ENCODE measurements at regions not wholly inside any gene's neighbourhood (a gene's known extent, or its start where the extent isn't known, plus 50 kb on each side); places are given as distances from the start of the nearest gene placed in this dataset.

DNA sequence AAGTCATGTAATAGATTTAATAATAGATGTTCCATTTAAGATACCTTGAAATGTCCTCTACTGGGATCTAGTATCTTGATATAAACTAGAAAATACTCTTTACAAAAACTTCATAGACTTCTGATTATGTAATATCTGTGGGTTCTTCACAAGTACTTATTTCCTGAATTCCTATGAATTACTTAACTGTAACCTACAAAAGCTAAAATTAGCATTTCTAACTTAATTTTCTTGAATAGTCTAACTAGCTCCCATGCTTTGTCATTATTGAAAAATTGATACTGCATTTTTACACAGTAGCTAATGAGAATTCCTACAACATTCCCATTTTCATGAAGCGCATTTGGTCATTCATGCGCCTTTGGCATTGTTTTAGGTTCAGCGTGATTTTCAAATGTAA, 1828.2 kb downstream of the MAT2B start:
- H3K4me2 ChIP-seq (ENCODE audit: low read length): no peak overlapping the region
- H3K4me1 ChIP-seq (ENCODE audit: control insufficient read depth, insufficient read depth, low read length): no peaks in the 10 kb centered on the region
- H3K36me3 ChIP-seq (ENCODE audit: insufficient read depth, low read length): no peaks in the 10 kb centered on the region
- no peaks in the 10 kb centered on the region for H3K27me3 ChIP-seq (ENCODE audit: control insufficient read depth, insufficient read depth, low read length)
- H3K9me3 ChIP-seq (replicated peaks; ENCODE audit: low read length): peaks cover 4% of the 10 kb centered on the region
- H3K9ac ChIP-seq (ENCODE audit: low read depth, low read length): no peak overlapping the region
- no peak overlapping the region for H3K4me3 ChIP-seq (ENCODE audit: low read length)

DNA sequence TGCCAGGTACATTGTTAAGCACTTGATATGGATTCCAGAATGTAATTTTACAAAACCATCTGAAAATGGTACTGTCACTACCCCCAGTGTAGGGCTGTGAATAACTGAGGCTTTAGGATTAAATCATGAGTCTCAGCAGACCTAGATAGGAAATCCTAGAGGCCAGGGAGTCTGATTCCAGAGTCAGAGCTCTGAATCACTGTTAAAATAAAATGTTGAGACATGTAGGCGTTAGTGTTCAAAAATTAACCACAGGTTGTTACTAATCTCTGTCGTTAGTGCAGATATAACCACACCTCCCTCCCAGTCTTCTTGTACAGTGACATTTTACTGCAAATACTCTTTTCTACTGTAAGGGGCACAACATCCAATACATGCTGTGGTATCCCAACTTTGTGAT, 1828.8 kb downstream of the MAT2B start:
- Histone ChIP-seq H3K4me2 (ENCODE audit: low read length) (no peak overlapping the region), H3K9ac (ENCODE audit: low read depth, low read length) (no peak overlapping the region), H3K27me3 (ENCODE audit: control insufficient read depth, insufficient read depth, low read length) (no peaks in the 10 kb centered on the region), H3K9me3 (replicated peaks; ENCODE audit: low read length) (peaks cover 4% of the 10 kb centered on the region), H3K4me3 (ENCODE audit: low read length) (no peak overlapping the region), H3K4me1 (ENCODE audit: control insufficient read depth, insufficient read depth, low read length) (no peaks in the 10 kb centered on the region), H3K36me3 (ENCODE audit: insufficient read depth, low read length) (no peaks in the 10 kb centered on the region)

DNA sequence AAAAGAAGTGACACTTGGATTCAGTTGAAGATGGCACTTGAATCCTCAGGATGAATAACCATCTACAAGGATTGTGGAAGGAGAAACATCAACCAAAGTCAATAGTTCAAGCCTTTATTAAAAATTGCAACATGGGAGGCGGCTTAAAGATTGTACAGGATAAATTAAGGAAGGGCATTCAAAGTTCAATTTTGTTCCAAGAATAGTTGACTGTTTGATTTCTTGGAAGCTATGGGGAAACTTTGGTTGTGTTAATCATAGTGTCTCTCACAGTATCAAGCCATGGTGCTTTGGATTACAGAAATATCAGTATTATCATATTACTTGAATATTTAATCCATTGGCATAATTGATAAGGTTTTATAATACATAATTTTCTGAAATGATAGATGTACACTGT, 1844.3 kb downstream of the MAT2B start:
- Histone ChIP-seq H3K9me3 (replicated peaks; ENCODE audit: low read length) (peaks cover 9% of the 10 kb centered on the region), H3K9ac (ENCODE audit: low read depth, low read length) (no peak overlapping the region), H3K27me3 (ENCODE audit: control insufficient read depth, insufficient read depth, low read length) (no peaks in the 10 kb centered on the region), H3K4me1 (ENCODE audit: control insufficient read depth, insufficient read depth, low read length) (no peaks in the 10 kb centered on the region), H3K36me3 (ENCODE audit: insufficient read depth, low read length) (no peaks in the 10 kb centered on the region), H3K4me2 (ENCODE audit: low read length) (no peak overlapping the region), H3K4me3 (ENCODE audit: low read length) (no peak overlapping the region)

DNA sequence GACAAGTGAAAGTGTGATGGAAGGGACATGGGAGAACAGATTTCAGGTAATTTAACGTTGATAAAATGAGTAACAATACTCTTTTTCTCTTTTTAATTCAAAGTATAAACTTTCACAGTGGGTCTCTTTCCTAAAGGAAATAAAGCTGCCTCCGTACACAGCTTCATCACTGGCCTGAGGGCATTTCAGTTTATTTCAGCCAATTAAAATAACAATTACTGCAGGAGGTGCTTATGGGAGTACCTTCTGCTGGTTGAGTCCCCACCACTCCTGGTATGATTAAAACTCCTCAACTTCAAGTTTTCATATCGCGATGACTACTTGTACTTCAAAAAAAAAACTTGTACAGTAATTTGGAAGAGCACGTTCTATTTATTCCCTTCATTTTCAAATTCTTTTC, 1845.9 kb downstream of the MAT2B start:
- H3K27me3 ChIP-seq (ENCODE audit: control insufficient read depth, insufficient read depth, low read length): no peaks in the 10 kb centered on the region
- peaks cover 4% of the 10 kb centered on the region for H3K9me3 ChIP-seq (replicated peaks; ENCODE audit: low read length)
- no peaks in the 10 kb centered on the region for H3K4me1 ChIP-seq (ENCODE audit: control insufficient read depth, insufficient read depth, low read length)
- no peak overlapping the region for H3K4me2 ChIP-seq (ENCODE audit: low read length)
- H3K36me3 ChIP-seq (ENCODE audit: insufficient read depth, low read length): no peaks in the 10 kb centered on the region
- no peak overlapping the region for H3K4me3 ChIP-seq (ENCODE audit: low read length)
- no peak overlapping the region for H3K9ac ChIP-seq (ENCODE audit: low read depth, low read length)

DNA sequence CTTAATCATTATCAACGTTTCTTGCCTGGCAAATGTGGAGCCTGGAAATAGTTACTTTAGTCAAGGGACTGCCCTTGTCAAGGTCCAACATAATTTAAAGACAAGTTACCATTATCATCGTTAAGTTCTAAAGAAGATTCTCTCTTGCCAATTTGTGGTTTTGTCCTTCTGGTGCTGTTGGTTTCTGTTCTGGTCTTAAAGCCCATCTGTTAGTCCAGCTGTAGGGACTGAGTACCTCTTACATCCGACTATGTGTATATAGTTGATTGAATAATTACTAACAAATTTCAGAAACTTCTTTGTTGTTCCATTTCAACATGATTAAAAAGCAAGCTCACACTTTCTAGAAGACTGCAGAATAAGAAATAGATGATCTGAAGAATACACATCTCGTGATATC, 1854.9 kb downstream of the MAT2B start:
- Histone ChIP-seq H3K4me3 (ENCODE audit: low read length) (no peak overlapping the region), H3K36me3 (ENCODE audit: insufficient read depth, low read length) (no peaks in the 10 kb centered on the region), H3K4me2 (ENCODE audit: low read length) (no peak overlapping the region), H3K27me3 (ENCODE audit: control insufficient read depth, insufficient read depth, low read length) (no peaks in the 10 kb centered on the region), H3K9ac (ENCODE audit: low read depth, low read length) (no peak overlapping the region), H3K9me3 (replicated peaks; ENCODE audit: low read length) (peaks cover 11% of the 10 kb centered on the region), H3K4me1 (ENCODE audit: control insufficient read depth, insufficient read depth, low read length) (no peaks in the 10 kb centered on the region)

DNA sequence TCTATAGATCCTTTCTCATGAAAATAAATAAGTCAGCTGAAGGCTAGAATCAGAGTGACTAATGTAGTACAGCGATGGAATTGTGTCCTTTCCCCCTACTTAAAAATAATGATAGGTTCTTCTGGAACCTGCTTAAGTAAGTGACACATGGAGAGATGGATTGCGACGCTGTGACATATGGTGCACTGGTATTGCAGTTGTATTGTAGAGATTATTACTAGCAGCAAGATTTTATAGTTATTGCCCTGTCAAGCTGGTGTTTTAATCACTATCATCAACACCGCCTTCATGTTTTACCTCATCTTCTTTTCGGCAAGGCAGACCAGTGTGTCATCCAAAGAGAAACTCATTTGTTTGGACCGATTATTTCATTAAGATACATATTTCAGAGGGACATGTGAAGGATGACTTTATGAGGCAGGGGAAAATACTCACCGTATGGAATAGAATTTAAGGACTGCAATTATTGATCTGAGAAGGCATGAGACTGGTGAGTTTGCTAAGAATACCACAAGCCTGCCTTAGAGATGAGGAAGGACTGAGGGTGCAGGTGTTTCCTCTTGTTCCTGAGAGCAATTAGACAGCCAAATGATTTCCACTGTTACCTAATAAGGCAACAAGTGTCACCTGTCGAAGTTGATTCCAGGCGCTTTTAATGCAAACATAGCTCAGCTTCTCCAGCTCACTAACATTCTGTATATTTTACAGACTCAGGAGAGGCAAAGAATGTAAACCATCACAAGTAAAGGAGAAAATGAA, 1855.5 kb downstream of the MAT2B start:
- Histone ChIP-seq H3K4me3 (ENCODE audit: low read length) (no peak overlapping the region), H3K27me3 (ENCODE audit: control insufficient read depth, insufficient read depth, low read length) (no peaks in the 10 kb centered on the region), H3K9me3 (replicated peaks; ENCODE audit: low read length) (peaks cover 11% of the 10 kb centered on the region), H3K4me1 (ENCODE audit: control insufficient read depth, insufficient read depth, low read length) (no peaks in the 10 kb centered on the region), H3K36me3 (ENCODE audit: insufficient read depth, low read length) (no peaks in the 10 kb centered on the region), H3K4me2 (ENCODE audit: low read length) (no peak overlapping the region), H3K9ac (ENCODE audit: low read depth, low read length) (no peak overlapping the region)

DNA sequence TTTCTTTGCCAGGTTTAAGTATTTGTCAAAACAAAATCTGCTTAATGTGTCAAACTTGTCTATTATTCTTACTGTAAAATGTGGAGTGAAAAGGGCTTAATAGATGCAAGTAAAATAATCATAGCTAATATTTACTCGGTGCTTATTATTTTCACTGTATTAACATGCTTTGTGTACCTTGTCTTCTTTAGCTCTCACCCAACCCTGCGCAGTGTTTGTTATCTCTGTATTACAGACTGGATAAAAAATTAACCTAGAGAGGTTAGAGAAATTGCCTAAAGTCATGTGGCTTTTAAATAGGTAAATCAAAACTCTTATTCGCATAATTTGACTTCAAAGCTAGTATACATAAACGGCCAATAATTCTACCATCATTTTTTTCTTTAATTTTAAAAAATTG, 1864.8 kb downstream of the MAT2B start:
- H3K4me1 ChIP-seq (ENCODE audit: control insufficient read depth, insufficient read depth, low read length): no peaks in the 10 kb centered on the region

DNA sequence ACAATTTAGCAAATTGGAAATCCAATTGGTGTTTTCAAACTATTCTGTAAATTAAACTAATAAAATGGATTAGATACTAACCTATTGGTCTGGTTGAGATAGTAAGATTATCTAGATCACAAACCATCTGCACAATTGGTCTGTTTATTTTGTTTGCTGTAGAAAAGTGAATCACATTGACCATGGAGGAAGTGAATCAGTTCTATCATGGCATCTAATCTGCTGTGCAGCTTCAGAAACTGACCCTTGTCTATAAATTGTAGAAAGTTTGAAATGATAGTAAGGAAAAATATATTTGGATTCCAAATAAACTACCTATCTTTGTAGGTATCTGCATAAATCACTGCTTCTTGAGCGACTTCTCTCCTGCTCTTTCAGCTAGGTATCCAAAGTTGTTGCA, 1865.4 kb downstream of the MAT2B start:
- no peaks in the 10 kb centered on the region for H3K36me3 ChIP-seq (ENCODE audit: insufficient read depth, low read length)
- H3K9ac ChIP-seq (ENCODE audit: low read depth, low read length): no peak overlapping the region
- H3K27me3 ChIP-seq (ENCODE audit: control insufficient read depth, insufficient read depth, low read length): no peaks in the 10 kb centered on the region
- no peak overlapping the region for H3K4me3 ChIP-seq (ENCODE audit: low read length)
- H3K4me2 ChIP-seq (ENCODE audit: low read length): no peak overlapping the region
- no peaks in the 10 kb centered on the region for H3K4me1 ChIP-seq (ENCODE audit: control insufficient read depth, insufficient read depth, low read length)
- H3K9me3 ChIP-seq (replicated peaks; ENCODE audit: low read length): no peaks in the 10 kb centered on the region

More for the DNA sequence above, 1864.8 kb downstream of the MAT2B start:
- H3K9me3 ChIP-seq (replicated peaks; ENCODE audit: low read length): no peaks in the 10 kb centered on the region
- H3K4me2 ChIP-seq (ENCODE audit: low read length): no peak overlapping the region
- no peak overlapping the region for H3K4me3 ChIP-seq (ENCODE audit: low read length)
- no peaks in the 10 kb centered on the region for H3K36me3 ChIP-seq (ENCODE audit: insufficient read depth, low read length)
- H3K27me3 ChIP-seq (ENCODE audit: control insufficient read depth, insufficient read depth, low read length): no peaks in the 10 kb centered on the region
- H3K9ac ChIP-seq (ENCODE audit: low read depth, low read length): no peak overlapping the region

DNA sequence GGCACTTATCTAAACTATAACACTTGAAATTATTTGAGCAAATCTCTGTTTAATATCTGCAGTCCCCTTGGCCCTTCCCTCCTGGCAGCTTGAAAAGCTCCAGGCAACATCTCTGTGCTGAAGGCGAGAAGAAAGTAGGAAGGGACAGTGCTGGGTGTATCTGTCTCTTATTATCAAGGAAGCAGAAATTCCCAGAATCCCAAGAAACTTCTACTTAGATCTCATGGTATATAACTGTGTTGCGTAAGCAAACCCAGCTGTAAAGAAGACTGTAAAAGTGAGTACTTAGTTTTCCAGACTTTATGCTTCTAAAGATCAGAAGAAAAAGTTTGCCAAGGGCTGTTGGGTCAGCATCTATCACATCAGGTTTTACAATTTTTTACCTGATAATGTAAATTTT, 1869.8 kb downstream of the MAT2B start:
- no peaks in the 10 kb centered on the region for H3K36me3 ChIP-seq (ENCODE audit: insufficient read depth, low read length)
- no peaks in the 10 kb centered on the region for H3K27me3 ChIP-seq (ENCODE audit: control insufficient read depth, insufficient read depth, low read length)
- no peaks in the 10 kb centered on the region for H3K9me3 ChIP-seq (replicated peaks; ENCODE audit: low read length)
- H3K4me3 ChIP-seq (ENCODE audit: low read length): no peak overlapping the region
- no peak overlapping the region for H3K4me2 ChIP-seq (ENCODE audit: low read length)
- H3K4me1 ChIP-seq (ENCODE audit: control insufficient read depth, insufficient read depth, low read length): no peaks in the 10 kb centered on the region
- H3K9ac ChIP-seq (ENCODE audit: low read depth, low read length): no peak overlapping the region

DNA sequence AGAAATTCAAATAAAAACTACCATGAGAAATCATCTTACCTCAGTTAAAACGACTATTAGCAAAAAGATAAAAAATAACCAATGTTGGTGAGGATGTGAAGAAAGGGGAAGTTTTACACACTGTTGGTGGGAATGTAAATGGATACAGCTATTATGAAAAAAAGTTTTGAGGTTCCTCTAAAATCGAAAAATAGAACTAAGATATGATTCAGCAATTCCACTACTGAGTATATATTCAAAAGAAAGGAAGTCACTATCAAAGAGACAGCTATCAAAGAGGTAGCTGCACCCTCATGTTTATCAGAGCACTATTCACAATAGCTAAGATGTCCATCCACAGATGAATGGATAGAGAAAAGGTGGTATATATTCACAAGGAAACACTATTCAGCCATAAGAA, 1888.4 kb downstream of the MAT2B start:
- H3K9ac ChIP-seq (ENCODE audit: low read depth, low read length): no peak overlapping the region
- peaks cover 2% of the 10 kb centered on the region for H3K9me3 ChIP-seq (replicated peaks; ENCODE audit: low read length)
- no peaks in the 10 kb centered on the region for H3K36me3 ChIP-seq (ENCODE audit: insufficient read depth, low read length)
- no peak overlapping the region for H3K4me3 ChIP-seq (ENCODE audit: low read length)
- H3K4me1 ChIP-seq (ENCODE audit: control insufficient read depth, insufficient read depth, low read length): no peaks in the 10 kb centered on the region
- no peaks in the 10 kb centered on the region for H3K27me3 ChIP-seq (ENCODE audit: control insufficient read depth, insufficient read depth, low read length)
- no peak overlapping the region for H3K4me2 ChIP-seq (ENCODE audit: low read length)

DNA sequence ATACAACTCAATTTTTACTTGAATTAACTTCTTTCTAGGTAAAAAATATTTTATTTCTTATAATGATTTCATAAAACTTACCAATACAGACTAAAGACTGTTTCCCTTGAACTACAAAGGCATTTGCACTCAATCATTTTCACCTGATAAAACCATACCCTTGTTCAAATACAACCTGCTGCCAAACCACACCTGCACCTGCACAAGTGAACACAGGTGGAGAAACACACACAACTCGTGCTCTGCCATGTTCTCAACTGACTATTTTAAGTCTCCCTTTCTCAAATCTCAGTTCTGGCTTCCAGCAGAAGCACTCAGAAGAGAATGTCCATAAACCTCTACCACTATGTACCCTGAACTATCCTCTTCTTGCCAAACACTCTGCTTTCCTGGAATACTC, 1892.1 kb downstream of the MAT2B start:
- Histone ChIP-seq H3K9ac (ENCODE audit: low read depth, low read length) (no peak overlapping the region), H3K4me3 (ENCODE audit: low read length) (no peak overlapping the region), H3K9me3 (replicated peaks; ENCODE audit: low read length) (peaks cover 2% of the 10 kb centered on the region), H3K36me3 (ENCODE audit: insufficient read depth, low read length) (no peaks in the 10 kb centered on the region), H3K4me2 (ENCODE audit: low read length) (no peak overlapping the region), H3K27me3 (ENCODE audit: control insufficient read depth, insufficient read depth, low read length) (no peaks in the 10 kb centered on the region), H3K4me1 (ENCODE audit: control insufficient read depth, insufficient read depth, low read length) (no peaks in the 10 kb centered on the region)

DNA sequence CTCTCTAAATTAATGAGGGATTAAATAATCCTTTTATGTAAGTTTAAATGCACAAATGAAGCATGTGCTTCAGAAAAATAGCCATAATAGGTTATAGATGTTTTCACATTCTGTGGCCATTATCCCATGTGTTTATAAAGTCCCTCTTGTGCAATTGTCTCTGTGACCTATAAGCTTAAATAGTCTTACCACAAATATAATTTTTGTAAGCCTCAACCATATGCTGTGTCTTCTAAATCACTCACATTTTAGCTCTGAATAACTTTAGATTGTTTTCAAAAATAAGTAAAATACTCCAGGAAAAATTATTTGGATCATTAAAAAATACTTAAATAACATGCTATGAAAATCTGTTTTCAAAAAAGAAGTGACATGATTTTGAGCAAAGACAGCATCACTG, 1894.7 kb downstream of the MAT2B start:
- no peak overlapping the region for H3K4me3 ChIP-seq (ENCODE audit: low read length)
- H3K9me3 ChIP-seq (replicated peaks; ENCODE audit: low read length): peaks cover 2% of the 10 kb centered on the region
- H3K27me3 ChIP-seq (ENCODE audit: control insufficient read depth, insufficient read depth, low read length): no peaks in the 10 kb centered on the region
- H3K4me1 ChIP-seq (ENCODE audit: control insufficient read depth, insufficient read depth, low read length): no peaks in the 10 kb centered on the region
- no peak overlapping the region for H3K9ac ChIP-seq (ENCODE audit: low read depth, low read length)
- no peak overlapping the region for H3K4me2 ChIP-seq (ENCODE audit: low read length)
- no peaks in the 10 kb centered on the region for H3K36me3 ChIP-seq (ENCODE audit: insufficient read depth, low read length)
